SH-SY5Y (cell line): ENCODE measurements at regions not wholly inside any gene's neighbourhood (a gene's known extent, or its start where the extent isn't known, plus 50 kb on each side); places are given as distances from the start of the nearest gene placed in this dataset.

Source experiments
- GATA2 ChIP-seq: IDR thresholded peaks from 2 replicates; pipeline ENCODE4 v1.6.1; 2011; ENCODE audit warnings: mild to moderate bottlenecking, low read depth, low read length
- GATA3 ChIP-seq: IDR thresholded peaks from 2 replicates; pipeline ENCODE4 v1.6.1; 2011; ENCODE audit warnings: low read depth, mild to moderate bottlenecking, low read length, moderate library complexity

DNA sequence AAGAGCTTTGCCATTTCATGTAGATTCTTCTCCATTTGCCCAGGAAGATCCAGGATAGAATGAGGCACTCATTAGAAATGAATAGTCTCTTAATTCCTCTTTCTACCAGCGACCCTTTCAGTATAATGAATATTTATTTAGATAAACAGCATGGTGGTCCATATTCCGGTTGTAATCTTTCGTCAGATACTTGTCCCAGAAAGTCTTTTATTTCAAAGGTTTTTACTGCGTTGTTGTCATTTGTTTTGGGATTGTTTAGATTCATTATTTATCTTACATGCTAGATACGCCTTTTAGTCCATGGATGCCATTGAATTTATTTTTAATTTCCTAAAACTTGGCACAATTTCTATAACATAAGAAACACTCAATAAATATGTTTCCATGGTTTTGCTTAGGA lies 139.7 kb upstream of the FLRT2 start:
- no peak for TF ChIP-seq GATA2
- TF ChIP-seq GATA3 = no peak
